Endothelial cell of umbilical vein (primary cell): ENCODE measurements at regions not wholly inside any gene's neighbourhood (a gene's known extent, or its start where the extent isn't known, plus 50 kb on each side); places are given as distances from the start of the nearest gene placed in this dataset.

Source experiments
- BruUV-seq: library from RNA; stranded (reverse); fragments of 400-500 nt; replicated peaks from 2 replicates; lab custom pipeline; 2021; lab: Mats Ljungman, UMichigan
- CTCF ChIA-PET: fragments of 300-600, 350-600 bp; sonication (Branson Sonifier 250); formaldehyde crosslinking; loops from one replicate; lab custom pipeline; 2021; ENCODE audit warnings: antibody characterized with exemption, inconsistent platforms; lab: Charles Lee
- POLR2A ChIA-PET: fragments of 300-600, 350-600 bp; sonication (Branson Sonifier 250); formaldehyde crosslinking; loops from one replicate; lab custom pipeline; 2021; ENCODE audit warnings: antibody characterized with exemption, inconsistent platforms; lab: Charles Lee
- DNase-seq: peaks from one replicate; pipeline ENCODE4 v3.0.0-alpha.2; 2011; ENCODE audit warnings: low read depth, low spot score
- FAIRE-seq: peaks from 2 replicates; lab custom pipeline; 2011; peaks lifted over from hg19 to GRCh38; lab: Jason Lieb, UNC
- H2AFZ ChIP-seq: 2 replicates; pipeline ENCODE4 v1.6.0; 2012; ENCODE audit warnings: low read depth, low read length, control low read depth, inconsistent platforms
- H3K27ac ChIP-seq: 2 replicates; pipeline ENCODE4 v1.5.1; 2011; ENCODE audit warnings: low read depth, mild to moderate bottlenecking, control low read depth, low read length, moderate library complexity; ENCODE audit not compliant: insufficient read depth
- H3K27me3 ChIP-seq, 2 experiments: 2 replicates each; pipeline versions ENCODE4 v1.6.0 to v1.6.1; 2011; ENCODE audit warnings: low read length in 2 of 2, mixed read lengths in 1 of 2; ENCODE audit not compliant: control insufficient read depth in 2 of 2, insufficient read depth in 2 of 2
- H3K36me3 ChIP-seq, 2 experiments: 2 replicates in 1 of 2; 3 replicates in 1 of 2; pipeline ENCODE4 v1.5.1; 2011; ENCODE audit warnings: low read length in 2 of 2, mild to moderate bottlenecking in 1 of 2, moderate library complexity in 1 of 2; ENCODE audit not compliant: control insufficient read depth in 2 of 2, insufficient read depth in 2 of 2; ENCODE audit errors: extremely low read depth in 1 of 2
- H3K4me1 ChIP-seq: 3 replicates; pipeline ENCODE4 v1.5.1; 2011; ENCODE audit warnings: mild to moderate bottlenecking, low read length; ENCODE audit not compliant: control insufficient read depth, insufficient read depth; ENCODE audit errors: extremely low read depth
- H3K4me2 ChIP-seq: 2 replicates; pipeline ENCODE4 v1.6.1; 2011; ENCODE audit warnings: low read length, control low read depth, mixed read lengths; ENCODE audit not compliant: insufficient read depth
- H3K4me3 ChIP-seq, 3 experiments: fragments of 200-600 bp in 1 of 3; sonication (generic), shearing (Covaris generic) in 1 of 3; replicated peaks in 1 of 3; 2 replicates each; pipeline ENCODE4 v1.5.1; 2011 to 2016; ENCODE audit warnings: control low read depth in 3 of 3, low read length in 3 of 3, mild to moderate bottlenecking in 2 of 3, inconsistent platforms in 1 of 3, low read depth in 1 of 3, moderate library complexity in 1 of 3; ENCODE audit not compliant: insufficient read depth in 1 of 3
- H3K79me2 ChIP-seq: 2 replicates; pipeline ENCODE4 v1.6.0; 2012; ENCODE audit warnings: low read length, inconsistent platforms; ENCODE audit not compliant: control insufficient read depth, insufficient read depth
- H3K9ac ChIP-seq: replicated peaks from 2 replicates; pipeline ENCODE3; 2011; ENCODE audit warnings: low read length, control low read depth; ENCODE audit not compliant: insufficient read depth; ENCODE audit errors: extremely low read depth
- H3K9me1 ChIP-seq: replicated peaks from 3 replicates; pipeline ENCODE4 v1.6.0; 2011; ENCODE audit warnings: mild to moderate bottlenecking, low read length; ENCODE audit not compliant: control insufficient read depth, insufficient read depth; ENCODE audit errors: extremely low read depth
- H3K9me3 ChIP-seq: replicated peaks from 2 replicates; pipeline ENCODE4 v1.5.1; 2012; ENCODE audit warnings: low read length, inconsistent platforms; ENCODE audit not compliant: control insufficient read depth, insufficient read depth
- H4K20me1 ChIP-seq: replicated peaks from 2 replicates; pipeline ENCODE3; 2011; ENCODE audit warnings: mild to moderate bottlenecking, low read length; ENCODE audit not compliant: control insufficient read depth, insufficient read depth; ENCODE audit errors: extremely low read depth
- CTCF ChIP-seq, 2 donors: IDR thresholded peaks; 1 replicate in 1 of 2; 2 replicates in 1 of 2; pipeline ENCODE4 v1.5.1; 2011; ENCODE audit warnings: low read length in 2 of 2, mild to moderate bottlenecking in 2 of 2, moderate library complexity in 2 of 2, control low read depth in 1 of 2, inconsistent platforms in 1 of 2, low read depth in 1 of 2; ENCODE audit not compliant: insufficient read depth in 1 of 2; ENCODE audit errors: extremely low read depth in 1 of 2
- EZH2 ChIP-seq: IDR thresholded peaks from 2 replicates; pipeline ENCODE4 v1.6.1; 2012; ENCODE audit warnings: borderline replicate concordance, low read depth, mild to moderate bottlenecking, moderate library complexity, low read length, inconsistent platforms; ENCODE audit not compliant: severe bottlenecking
- FOS ChIP-seq: IDR thresholded peaks from 2 replicates; pipeline ENCODE4 v1.6.1; 2011; ENCODE audit warnings: mild to moderate bottlenecking, low read length, moderate library complexity, borderline replicate concordance; ENCODE audit not compliant: insufficient read depth
- GATA2 ChIP-seq: IDR thresholded peaks from 2 replicates; pipeline ENCODE4 v1.7.0; 2011; ENCODE audit warnings: low read depth, mild to moderate bottlenecking, moderate library complexity, mixed read lengths, low read length; ENCODE audit not compliant: insufficient read length, insufficient read depth
- JUN ChIP-seq: IDR thresholded peaks from 2 replicates; pipeline ENCODE4 v1.6.1; 2011; ENCODE audit warnings: borderline replicate concordance, low read depth; ENCODE audit not compliant: insufficient read length, insufficient read depth
- MAX ChIP-seq: IDR thresholded peaks from 2 replicates; pipeline ENCODE4 v1.6.1; 2011; ENCODE audit not compliant: insufficient read depth, insufficient read length
- MYC ChIP-seq: IDR thresholded peaks from one replicate; pipeline ENCODE4 v1.6.1; 2011; ENCODE audit warnings: mild to moderate bottlenecking, low read depth, low read length
- POLR2A ChIP-seq: IDR thresholded peaks from 2 replicates; pipeline ENCODE4 v1.6.1; 2012; ENCODE audit warnings: low read depth, mild to moderate bottlenecking, control low read depth, low read length
- POLR2AphosphoS5 ChIP-seq: IDR thresholded peaks from 2 replicates; pipeline ENCODE4 v1.6.1; 2012; ENCODE audit warnings: low read depth, mild to moderate bottlenecking, control low read depth, low read length, moderate library complexity; ENCODE audit not compliant: insufficient read depth
- dilution Hi-C: fragments of 300-500 bp; cut with MboI; formaldehyde crosslinking; loops from one replicate; pipeline ENCODE4 v1.15.0; 2019; ENCODE audit warnings: low sequenced_read_pairs; ENCODE audit not compliant: extremely low pct_ligation_motif_present
- intact Hi-C: fragments of 100-400 bp; cut with micrococcal nuclease; formaldehyde crosslinking; loops from one replicate; pipeline ENCODE4 v1.10.0; 2022

- dilution Hi-C loops: no loop called here
These were observed 1377.7 kb upstream of the ADGRL4 start for GRCh38 chr1:80384083-80384830.

GRCh38 chr1:80375662-80376061 is 1369.1 kb upstream of the ADGRL4 start:
- Histone ChIP-seq H3K9ac (no peak overlapping the region), H2AFZ (no peak overlapping the region), H3K4me3 (no peak overlapping the region), H4K20me1 (no peaks in the 10 kb centered on the region), H3K9me1 (no peaks in the 10 kb centered on the region), H3K4me2 (no peak overlapping the region), H3K27ac (no peak overlapping the region), H3K4me1 (no peaks in the 10 kb centered on the region), H3K9me3 (no peaks in the 10 kb centered on the region), H3K27me3 (no peaks in the 10 kb centered on the region), H3K79me2 (no peaks in the 10 kb centered on the region), H3K36me3 (no peaks in the 10 kb centered on the region)
- dilution Hi-C loops: no loop called here
- DNase-seq (no peak), FAIRE-seq (no peak)
- TF ChIP-seq POLR2AphosphoS5: no peak
- TF ChIP-seq GATA2: no peak
- no peak for TF ChIP-seq FOS
- TF ChIP-seq MAX: no peak
- no peak for TF ChIP-seq JUN
- TF ChIP-seq POLR2A: no peak
- no peak for TF ChIP-seq CTCF (IDR thresholded peaks at IDR 0.05; ENCODE audit: extremely low read depth in 1 of 2, insufficient read depth in 1 of 2, low read depth in 1 of 2, low read length in 2 of 2)
- TF ChIP-seq EZH2: no peak
- TF ChIP-seq MYC: no peak
- intact Hi-C loops: no loop called here
- CTCF ChIA-PET: no interaction called here
- no TSS peak for BruUV-seq
- POLR2A ChIA-PET: no interaction called here

More at GRCh38 chr1:80384083-80384830, 1377.7 kb upstream of the ADGRL4 start:
- DNase-seq (no peak), FAIRE-seq (no peak)
- no peaks in the 10 kb centered on the region for H4K20me1 ChIP-seq
- H3K9me1 ChIP-seq: no peaks in the 10 kb centered on the region
- intact Hi-C loops: no loop called here
- no peak overlapping the region for H3K9ac ChIP-seq
- H3K4me1 ChIP-seq: no peaks in the 10 kb centered on the region
- no peak overlapping the region for H2AFZ ChIP-seq
- no TSS peak for BruUV-seq
- no peaks in the 10 kb centered on the region for H3K9me3 ChIP-seq
- no peaks in the 10 kb centered on the region for H3K79me2 ChIP-seq
- H3K27me3 ChIP-seq: no peaks in the 10 kb centered on the region
- H3K27ac ChIP-seq: no peak overlapping the region
- ChIA-PET CTCF (no interaction called here), POLR2A (no interaction called here)
- no peaks in the 10 kb centered on the region for H3K36me3 ChIP-seq
- TF ChIP-seq GATA2: no peak
- H3K4me3 ChIP-seq: no peak overlapping the region
- H3K4me2 ChIP-seq: no peak overlapping the region
